GM18508 (cell line): ENCODE measurements at regions not wholly inside any gene's neighbourhood (a gene's known extent, or its start where the extent isn't known, plus 50 kb on each side); places are given as distances from the start of the nearest gene placed in this dataset.

Experiments
- ATAC-seq: cut with Tn5 transposase; IDR thresholded peaks from one replicate; pipeline ENCODE4 v1.9.1; 2021; ENCODE audit warnings: moderate number of reproducible peaks; ENCODE audit not compliant: insufficient read depth, unreplicated experiment

DNA sequence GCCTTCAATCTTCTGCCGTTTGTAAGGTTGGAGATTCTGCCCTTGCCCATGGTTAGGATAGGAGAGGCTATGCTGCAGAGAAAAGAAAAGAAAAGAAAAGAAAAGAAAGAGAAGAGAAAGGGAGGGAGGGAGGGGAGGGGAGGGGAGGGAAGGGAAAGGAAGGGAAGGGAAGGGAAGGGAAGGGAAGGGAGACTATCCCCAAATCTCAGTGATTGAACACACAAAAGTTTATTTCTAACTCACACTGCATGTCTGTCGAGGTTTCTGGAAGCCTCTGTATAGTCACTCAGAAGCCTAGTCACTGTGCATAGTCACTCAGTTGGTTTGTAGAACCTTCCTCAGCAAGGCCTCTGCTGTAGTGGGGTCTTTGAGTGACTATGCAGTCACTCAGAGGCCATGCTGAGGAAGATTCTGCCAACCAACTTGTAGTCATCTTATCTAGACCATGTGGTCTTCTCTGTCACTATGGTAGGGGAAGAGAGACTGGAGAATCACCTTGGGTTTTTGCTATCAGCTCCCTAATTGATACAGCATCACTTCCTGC is 52.3 kb upstream of the ABCC9 start:
- no peak for ATAC-seq

DNA sequence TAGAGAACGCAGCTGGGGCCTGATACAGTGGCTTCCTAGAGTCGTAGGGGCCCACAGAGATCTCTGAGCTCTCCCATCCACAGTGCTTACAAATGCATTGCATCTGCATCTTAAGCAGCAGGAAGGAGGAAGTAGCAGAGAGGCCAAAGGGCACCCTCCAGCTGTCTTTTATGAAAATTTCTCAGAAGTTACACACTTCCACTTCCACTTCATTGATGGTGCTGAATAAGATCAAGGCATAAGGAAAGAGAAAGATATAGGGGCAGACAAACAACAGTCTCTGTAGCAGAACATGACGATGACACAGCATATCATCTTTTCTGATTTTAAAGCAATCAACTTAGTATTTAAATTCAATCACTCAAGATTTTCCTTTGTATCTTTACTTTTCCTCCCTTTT is 51.6 kb upstream of the ABCC9 start:
- ATAC-seq = peak; percentile 90

DNA sequence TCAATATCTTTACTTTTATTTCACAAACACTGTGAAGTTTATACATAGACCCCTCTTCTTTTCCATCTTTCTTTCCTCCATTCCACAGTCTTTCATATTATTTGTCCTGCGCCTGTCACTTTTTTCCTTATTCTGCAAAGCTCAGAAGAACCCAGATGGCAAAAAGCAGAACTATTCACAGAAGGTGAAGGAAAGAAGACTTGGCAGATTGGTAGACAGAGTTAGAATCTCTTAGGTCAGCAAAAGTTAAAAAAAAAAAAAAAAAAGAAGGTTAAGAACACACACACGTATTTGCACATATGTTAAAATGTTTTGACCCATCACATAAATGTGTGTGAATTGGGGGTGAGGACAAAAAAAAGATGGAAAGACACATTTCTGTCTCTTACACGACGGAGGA is 50.3 kb upstream of the ABCC9 start:
- ATAC-seq = no peak
